ENCODE measurements at regions not wholly inside any gene's neighbourhood (a gene's known extent, or its start where the extent isn't known, plus 50 kb on each side); places are given as distances from the start of the nearest gene placed in this dataset.

DNA sequence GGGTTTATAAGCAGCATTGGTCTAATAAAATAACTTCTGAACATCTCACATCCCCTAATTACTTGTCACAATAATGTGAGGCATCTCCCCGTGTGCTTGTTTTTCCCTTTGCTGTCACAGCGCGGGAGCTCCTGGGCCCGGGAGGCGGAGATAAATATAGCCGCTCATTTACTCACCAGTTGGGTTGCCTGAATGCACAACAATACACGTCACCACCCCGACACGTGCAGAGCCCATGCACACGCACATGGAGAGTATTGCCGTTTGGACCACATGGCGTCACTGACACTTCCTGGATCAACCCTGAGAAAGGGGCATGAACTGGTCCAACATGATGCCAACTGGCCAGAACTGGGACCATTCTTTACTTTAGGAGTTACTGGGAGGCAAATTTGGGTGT is 76.2 kb downstream of the MRPL46 start:
- no peak for TF ChIP-seq SUZ12 (IDR thresholded peaks at IDR 0.05; ENCODE audit: extremely low read depth, insufficient read depth, insufficient read length)
- TF ChIP-seq YY1 (IDR thresholded peaks at IDR 0.05; ENCODE audit: insufficient read depth, insufficient read length) = no peak
